ENCODE measurements at regions not wholly inside any gene's neighbourhood (a gene's known extent, or its start where the extent isn't known, plus 50 kb on each side); places are given as distances from the start of the nearest gene placed in this dataset.
"Not testable (repeated sequence)": the region's sequence is repeated elsewhere in the genome, so short reads cannot be mapped to it uniquely, and the experiment has no call there.

DNA sequence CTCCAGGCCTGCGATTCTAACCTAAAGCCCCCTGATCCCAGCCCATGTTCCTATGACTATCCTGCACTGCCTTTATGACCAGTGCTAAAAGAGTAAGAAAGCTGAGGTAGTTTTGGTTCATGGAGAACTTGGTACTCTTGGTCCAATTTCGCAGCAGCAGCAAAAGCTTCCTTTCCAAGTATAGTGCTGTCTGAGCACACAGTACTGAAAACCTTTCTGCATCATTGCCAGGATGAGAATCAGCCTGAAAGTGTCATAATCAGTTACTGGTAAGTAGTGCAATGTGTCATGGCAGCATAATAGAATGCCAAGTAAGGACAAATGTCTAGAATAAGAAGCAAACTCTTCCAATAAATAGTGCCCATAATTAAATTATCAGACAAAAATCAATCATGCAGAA lies 889.6 kb upstream of the ADGRL4 start:
- Histone ChIP-seq H3K27me3 (replicated peaks; ENCODE audit: insufficient read depth) (no peaks in the 10 kb centered on the region), H3K4me1 (ENCODE audit: control insufficient read depth in 1 of 2, low read depth in 2 of 2) (no peaks in the 10 kb centered on the region), H3K27ac (no peak overlapping the region), H3K4me3 (no peak overlapping the region), H3K9me3 (no peaks in the 10 kb centered on the region), H3K36me3 (no peaks in the 10 kb centered on the region)
- no peak for ATAC-seq (ENCODE audit: insufficient number of reproducible peaks, low FRiP score, low read depth)
- no peak for DNase-seq (ENCODE audit: low spot score)
- TF ChIP-seq, protein P1, sequence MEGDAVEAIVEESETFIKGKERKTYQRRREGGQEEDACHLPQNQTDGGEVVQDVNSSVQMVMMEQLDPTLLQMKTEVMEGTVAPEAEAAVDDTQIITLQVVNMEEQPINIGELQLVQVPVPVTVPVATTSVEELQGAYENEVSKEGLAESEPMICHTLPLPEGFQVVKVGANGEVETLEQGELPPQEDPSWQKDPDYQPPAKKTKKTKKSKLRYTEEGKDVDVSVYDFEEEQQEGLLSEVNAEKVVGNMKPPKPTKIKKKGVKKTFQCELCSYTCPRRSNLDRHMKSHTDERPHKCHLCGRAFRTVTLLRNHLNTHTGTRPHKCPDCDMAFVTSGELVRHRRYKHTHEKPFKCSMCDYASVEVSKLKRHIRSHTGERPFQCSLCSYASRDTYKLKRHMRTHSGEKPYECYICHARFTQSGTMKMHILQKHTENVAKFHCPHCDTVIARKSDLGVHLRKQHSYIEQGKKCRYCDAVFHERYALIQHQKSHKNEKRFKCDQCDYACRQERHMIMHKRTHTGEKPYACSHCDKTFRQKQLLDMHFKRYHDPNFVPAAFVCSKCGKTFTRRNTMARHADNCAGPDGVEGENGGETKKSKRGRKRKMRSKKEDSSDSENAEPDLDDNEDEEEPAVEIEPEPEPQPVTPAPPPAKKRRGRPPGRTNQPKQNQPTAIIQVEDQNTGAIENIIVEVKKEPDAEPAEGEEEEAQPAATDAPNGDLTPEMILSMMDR (IDR thresholded peaks at IDR 0.05), result no peak

- Histone ChIP-seq H3K27ac (no peak overlapping the region), H3K36me3 (no peaks in the 10 kb centered on the region), H3K9me3 (no peaks in the 10 kb centered on the region), H3K4me3 (no peak overlapping the region), H3K4me1 (ENCODE audit: control insufficient read depth in 1 of 2, low read depth in 2 of 2) (no peaks in the 10 kb centered on the region), H3K27me3 (replicated peaks; ENCODE audit: insufficient read depth) (no peaks in the 10 kb centered on the region)
- DNase-seq (ENCODE audit: low spot score), result no peak
- no peak for ATAC-seq (ENCODE audit: insufficient number of reproducible peaks, low FRiP score, low read depth)
- TF ChIP-seq, protein P1 (IDR thresholded peaks at IDR 0.05), result no peak
Measured at GRCh38 chr1:79895573-79895972, 889.0 kb upstream of the ADGRL4 start.

DNA sequence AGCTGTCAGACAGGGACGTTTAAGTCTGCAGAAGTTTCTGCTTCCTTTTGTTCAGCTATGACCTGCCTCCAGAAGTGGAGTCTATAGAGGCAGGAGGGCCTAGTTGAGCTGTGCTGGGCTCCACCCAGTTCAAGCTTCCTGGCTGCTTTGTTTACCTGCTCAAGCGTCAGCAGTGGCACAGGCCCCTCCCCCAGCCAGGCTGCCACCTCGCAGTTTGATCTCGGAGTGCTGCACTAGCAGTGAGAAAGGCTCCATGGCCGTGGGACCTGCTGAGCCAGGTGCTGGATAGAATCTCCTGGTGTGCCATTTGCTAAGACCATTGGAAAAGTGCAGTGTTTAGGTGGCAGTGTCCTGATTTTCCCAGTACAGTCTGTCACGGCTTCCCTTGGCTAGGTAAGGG lies 887.6 kb upstream of the ADGRL4 start:
- H3K36me3 ChIP-seq; H3K4me3 ChIP-seq; DNase-seq (ENCODE audit: low spot score); H3K4me1 ChIP-seq (ENCODE audit: control insufficient read depth in 1 of 2, low read depth in 2 of 2); ATAC-seq (ENCODE audit: insufficient number of reproducible peaks, low FRiP score, low read depth); H3K27ac ChIP-seq; H3K9me3 ChIP-seq; H3K27me3 ChIP-seq (replicated peaks; ENCODE audit: insufficient read depth): not testable (repeated sequence)

DNA sequence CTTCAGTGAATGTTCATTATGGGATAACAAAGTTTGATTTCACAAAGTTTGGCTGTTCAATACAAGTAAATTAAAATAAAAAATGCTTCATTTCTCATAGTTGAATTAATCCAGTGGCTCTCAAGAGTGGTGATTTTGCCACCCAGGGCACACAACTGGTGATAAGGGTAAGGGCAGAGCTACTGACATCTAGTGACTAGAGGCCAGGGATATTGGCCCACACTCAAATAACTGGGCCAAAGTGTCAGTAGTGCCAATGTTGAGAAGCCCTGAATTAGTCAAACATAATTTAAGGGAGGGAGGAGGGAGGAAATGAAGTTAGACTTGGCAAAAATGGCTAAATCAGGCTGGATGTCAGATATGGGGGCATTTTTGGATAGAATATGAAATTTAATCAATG lies 880.5 kb upstream of the ADGRL4 start:
- Histone ChIP-seq H3K9me3 (no peaks in the 10 kb centered on the region), H3K27ac (no peak overlapping the region), H3K4me3 (no peak overlapping the region), H3K27me3 (replicated peaks; ENCODE audit: insufficient read depth) (no peaks in the 10 kb centered on the region), H3K4me1 (ENCODE audit: control insufficient read depth in 1 of 2, low read depth in 2 of 2) (no peaks in the 10 kb centered on the region), H3K36me3 (no peaks in the 10 kb centered on the region)
- TF ChIP-seq, protein P1 (IDR thresholded peaks at IDR 0.05), result no peak
- ATAC-seq (ENCODE audit: insufficient number of reproducible peaks, low FRiP score, low read depth), result no peak
- no peak for DNase-seq (ENCODE audit: low spot score)

DNA sequence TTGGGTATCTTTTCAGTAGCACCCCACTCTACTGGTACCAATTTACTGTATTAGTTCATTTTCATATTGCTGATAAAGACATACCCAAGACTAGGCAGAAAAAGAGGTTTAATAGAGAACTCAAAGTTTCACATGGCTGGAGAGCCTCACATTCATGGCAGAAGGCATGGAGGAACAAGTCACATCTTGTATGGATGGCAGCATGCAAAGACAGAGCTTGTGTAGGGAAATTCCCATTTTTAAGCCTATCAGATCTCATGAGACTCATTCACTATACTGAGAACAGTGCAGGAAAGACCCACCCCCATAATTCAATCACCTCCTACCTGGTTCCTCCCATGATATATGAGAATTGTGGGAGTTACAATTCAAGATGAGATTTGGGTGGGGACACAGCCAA lies 878.6 kb upstream of the ADGRL4 start:
- Histone ChIP-seq H3K36me3 (no peaks in the 10 kb centered on the region), H3K4me3 (no peak overlapping the region), H3K27ac (no peak overlapping the region), H3K9me3 (no peaks in the 10 kb centered on the region), H3K4me1 (ENCODE audit: control insufficient read depth in 1 of 2, low read depth in 2 of 2) (no peaks in the 10 kb centered on the region), H3K27me3 (replicated peaks; ENCODE audit: insufficient read depth) (no peaks in the 10 kb centered on the region)
- ATAC-seq (ENCODE audit: insufficient number of reproducible peaks, low FRiP score, low read depth) (no peak), DNase-seq (ENCODE audit: low spot score) (no peak)
- TF ChIP-seq, protein P1 (IDR thresholded peaks at IDR 0.05), result no peak

- Histone ChIP-seq H3K27ac (no peak overlapping the region), H3K27me3 (replicated peaks; ENCODE audit: insufficient read depth) (no peaks in the 10 kb centered on the region), H3K9me3 (peaks cover 4% of the 10 kb centered on the region), H3K4me1 (ENCODE audit: control insufficient read depth in 1 of 2, low read depth in 2 of 2) (no peaks in the 10 kb centered on the region), H3K36me3 (no peaks in the 10 kb centered on the region), H3K4me3 (no peak overlapping the region)
- TF ChIP-seq, protein P1 (IDR thresholded peaks at IDR 0.05), result no peak
- ATAC-seq (ENCODE audit: insufficient number of reproducible peaks, low FRiP score, low read depth), result no peak
- DNase-seq (ENCODE audit: low spot score), result no peak
Measured at GRCh38 chr1:79877086-79877485, 870.6 kb upstream of the ADGRL4 start.
